NT2/D1 (cell line): ENCODE measurements at regions not wholly inside any gene's neighbourhood (a gene's known extent, or its start where the extent isn't known, plus 50 kb on each side); places are given as distances from the start of the nearest gene placed in this dataset.
"Not testable (repeated sequence)": the region's sequence is repeated elsewhere in the genome, so short reads cannot be mapped to it uniquely, and the experiment has no call there.

Experiments used
- DNase-seq: peaks from one replicate; pipeline ENCODE4 v3.0.0-alpha.2; 2011; ENCODE audit warnings: low read depth, low spot score
- H3K27me3 ChIP-seq: 2 replicates; pipeline ENCODE4 v1.6.0; 2011; ENCODE audit warnings: mild to moderate bottlenecking; ENCODE audit not compliant: insufficient read length, insufficient read depth
- H3K36me3 ChIP-seq: 2 replicates; pipeline ENCODE4 v1.6.1; 2011; ENCODE audit warnings: mild to moderate bottlenecking, low read length, mixed read lengths; ENCODE audit not compliant: insufficient read depth, insufficient read length
- H3K4me1 ChIP-seq: 2 replicates; pipeline ENCODE4 v1.5.1; 2011; ENCODE audit not compliant: insufficient read depth, insufficient read length
- H3K4me3 ChIP-seq: 2 replicates; pipeline ENCODE4 v1.5.1; 2011; ENCODE audit warnings: low read depth; ENCODE audit not compliant: insufficient read length
- H3K9ac ChIP-seq: 2 replicates; pipeline ENCODE4 v1.6.0; 2011; ENCODE audit warnings: low read depth; ENCODE audit not compliant: insufficient read length
- H3K9me3 ChIP-seq: 2 replicates; pipeline ENCODE4 v1.5.1; 2011; ENCODE audit warnings: mild to moderate bottlenecking, low read length; ENCODE audit not compliant: insufficient read depth
- SUZ12 ChIP-seq: IDR thresholded peaks from 2 replicates; pipeline ENCODE4 v1.6.1; 2011; ENCODE audit not compliant: insufficient read length, insufficient read depth; ENCODE audit errors: extremely low read depth
- YY1 ChIP-seq: IDR thresholded peaks from 2 replicates; pipeline ENCODE4 v1.6.1; 2011; ENCODE audit not compliant: insufficient read length, insufficient read depth
- ZNF274 ChIP-seq: IDR thresholded peaks from 2 replicates; pipeline ENCODE4 v1.6.1; 2011; ENCODE audit warnings: mild to moderate bottlenecking, low read depth, low read length

GRCh38 chr20:4431446-4431845 is 182.4 kb upstream of the ADRA1D start:
- Histone ChIP-seq H3K27me3 (no peaks in the 10 kb centered on the region), H3K9ac (no peak overlapping the region), H3K4me1 (no peaks in the 10 kb centered on the region), H3K4me3 (no peak overlapping the region), H3K9me3 (no peaks in the 10 kb centered on the region), H3K36me3 (no peaks in the 10 kb centered on the region)
- DNase-seq, result no peak
- TF ChIP-seq SUZ12 (no peak), ZNF274 (no peak), YY1 (no peak)

- not testable (repeated sequence) for H3K9ac ChIP-seq, H3K36me3 ChIP-seq, H3K4me1 ChIP-seq, H3K9me3 ChIP-seq, H3K4me3 ChIP-seq, DNase-seq, H3K27me3 ChIP-seq
These were observed 181.7 kb upstream of the ADRA1D start for GRCh38 chr20:4430826-4431225.

- Histone ChIP-seq H3K4me1 (no peaks in the 10 kb centered on the region), H3K9me3 (no peaks in the 10 kb centered on the region), H3K27me3 (no peaks in the 10 kb centered on the region), H3K4me3 (no peak overlapping the region), H3K9ac (no peak overlapping the region), H3K36me3 (no peaks in the 10 kb centered on the region)
- no peak for DNase-seq
- TF ChIP-seq YY1 (no peak), SUZ12 (no peak), ZNF274 (no peak)
These were observed 179.0 kb upstream of the ADRA1D start for GRCh38 chr20:4427940-4428586.

- DNase-seq, result no peak
- Histone ChIP-seq H3K4me1 (no peaks in the 10 kb centered on the region), H3K36me3 (no peaks in the 10 kb centered on the region), H3K4me3 (no peak overlapping the region), H3K9me3 (no peaks in the 10 kb centered on the region; the same call in 1 of the 2 replicates), H3K27me3 (no peaks in the 10 kb centered on the region), H3K9ac (no peak overlapping the region)
- no peak for TF ChIP-seq YY1
- TF ChIP-seq ZNF274, result no peak
These were observed 169.1 kb upstream of the ADRA1D start for GRCh38 chr20:4418141-4418540.

- Histone ChIP-seq H3K9ac (no peak overlapping the region), H3K27me3 (no peaks in the 10 kb centered on the region), H3K4me3 (no peak overlapping the region), H3K4me1 (no peaks in the 10 kb centered on the region), H3K9me3 (no peaks in the 10 kb centered on the region; the same call in 1 of the 2 replicates), H3K36me3 (no peaks in the 10 kb centered on the region)
- TF ChIP-seq ZNF274, result no peak
- no peak for TF ChIP-seq SUZ12
- no peak for TF ChIP-seq YY1
- DNase-seq, result no peak
These were observed 166.2 kb upstream of the ADRA1D start for GRCh38 chr20:4415281-4415680.

DNA sequence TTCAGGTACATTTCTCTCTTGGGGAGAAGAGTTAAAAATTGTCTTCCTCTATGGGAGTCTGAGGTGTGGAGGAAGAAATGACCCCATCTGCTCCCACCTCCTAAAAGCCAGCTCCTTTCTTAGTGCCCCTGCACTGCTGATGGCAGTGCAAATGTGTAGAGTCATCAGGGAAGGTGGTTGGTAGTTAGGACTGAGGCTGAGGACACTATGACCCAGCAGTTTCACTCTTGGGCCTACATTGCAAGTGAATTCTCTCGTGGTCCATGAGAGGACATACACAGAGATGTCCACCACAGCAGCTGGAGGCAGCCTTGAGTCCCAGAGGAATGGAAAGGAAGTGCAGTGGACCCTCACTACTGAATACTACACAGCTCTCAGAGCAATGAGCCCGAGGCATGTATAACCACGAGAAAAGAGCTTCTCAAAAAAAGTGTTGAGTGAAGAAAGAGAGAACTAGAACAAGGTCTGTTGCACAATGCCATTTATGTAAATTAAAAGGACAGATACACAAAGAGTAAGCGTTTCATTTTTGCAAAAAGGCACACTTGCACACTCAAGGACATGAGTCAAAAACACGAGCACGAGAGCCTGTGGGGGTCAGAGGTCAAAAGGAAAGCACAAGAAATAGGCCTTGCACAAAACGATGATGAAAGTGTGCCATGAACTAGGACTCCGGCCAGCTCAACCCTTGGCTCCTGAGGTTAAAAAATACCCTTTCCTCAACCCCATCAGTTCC is 164.4 kb upstream of the ADRA1D start:
- no peak overlapping the region for H3K9ac ChIP-seq
- TF ChIP-seq SUZ12 (no peak), YY1 (no peak), ZNF274 (no peak)
- H3K4me1 ChIP-seq, result no peaks in the 10 kb centered on the region
- DNase-seq, result no peak
- no peaks in the 10 kb centered on the region; the same call in 1 of the 2 replicates for H3K9me3 ChIP-seq
- no peaks in the 10 kb centered on the region for H3K27me3 ChIP-seq
- no peak overlapping the region for H3K4me3 ChIP-seq
- H3K36me3 ChIP-seq, result no peaks in the 10 kb centered on the region

GRCh38 chr20:4412216-4412615 is 163.1 kb upstream of the ADRA1D start:
- no peak overlapping the region for H3K4me3 ChIP-seq
- H3K9ac ChIP-seq, result no peak overlapping the region
- no peaks in the 10 kb centered on the region for H3K4me1 ChIP-seq
- no peaks in the 10 kb centered on the region for H3K27me3 ChIP-seq
- H3K36me3 ChIP-seq, result no peaks in the 10 kb centered on the region
- DNase-seq, result no peak
- no peaks in the 10 kb centered on the region; the same call in 1 of the 2 replicates for H3K9me3 ChIP-seq
- no peak for TF ChIP-seq ZNF274
- TF ChIP-seq YY1, result no peak
- no peak for TF ChIP-seq SUZ12
